Endothelial cell (in vitro differentiated cells): ENCODE measurements at regions not wholly inside any gene's neighbourhood (a gene's known extent, or its start where the extent isn't known, plus 50 kb on each side); places are given as distances from the start of the nearest gene placed in this dataset.

ENCODE experiments used
- DNase-seq: peaks from one replicate; pipeline ENCODE4 v3.0.0; 2021; ENCODE audit warnings: low spot score
- H3K27ac Mint-ChIP-seq: one replicate; pipeline ENCODE4 v1.8.0; 2021; ENCODE audit warnings: mixed read lengths, inconsistent platforms; ENCODE audit not compliant: unreplicated experiment
- H3K27me3 Mint-ChIP-seq: one replicate; pipeline ENCODE4 v1.8.0; 2021; ENCODE audit warnings: mild to moderate bottlenecking, moderate library complexity, mixed read lengths, inconsistent platforms; ENCODE audit not compliant: unreplicated experiment
- H3K36me3 Mint-ChIP-seq: one replicate; pipeline ENCODE4 v1.8.0; 2021; ENCODE audit warnings: mild to moderate bottlenecking, low read depth, mixed read lengths, inconsistent platforms; ENCODE audit not compliant: unreplicated experiment
- H3K4me1 Mint-ChIP-seq: one replicate; pipeline ENCODE4 v1.8.0; 2021; ENCODE audit warnings: mild to moderate bottlenecking, mixed read lengths, inconsistent platforms; ENCODE audit not compliant: unreplicated experiment
- H3K4me3 Mint-ChIP-seq: one replicate; pipeline ENCODE4 v1.8.0; 2021; ENCODE audit warnings: mild to moderate bottlenecking, mixed read lengths, inconsistent platforms; ENCODE audit not compliant: unreplicated experiment
- H3K9me3 Mint-ChIP-seq: one replicate; pipeline ENCODE4 v1.8.0; 2021; ENCODE audit warnings: mixed read lengths, inconsistent platforms; ENCODE audit not compliant: unreplicated experiment
- TF ChIP-seq, protein P1 (sequence below): fragments of 200-600 bp; sonication (generic); IDR thresholded peaks from one replicate; pipeline ENCODE4 v1.5.0; 2021; ENCODE audit warnings: antibody characterized with exemption; ENCODE audit not compliant: unreplicated experiment

DNA sequence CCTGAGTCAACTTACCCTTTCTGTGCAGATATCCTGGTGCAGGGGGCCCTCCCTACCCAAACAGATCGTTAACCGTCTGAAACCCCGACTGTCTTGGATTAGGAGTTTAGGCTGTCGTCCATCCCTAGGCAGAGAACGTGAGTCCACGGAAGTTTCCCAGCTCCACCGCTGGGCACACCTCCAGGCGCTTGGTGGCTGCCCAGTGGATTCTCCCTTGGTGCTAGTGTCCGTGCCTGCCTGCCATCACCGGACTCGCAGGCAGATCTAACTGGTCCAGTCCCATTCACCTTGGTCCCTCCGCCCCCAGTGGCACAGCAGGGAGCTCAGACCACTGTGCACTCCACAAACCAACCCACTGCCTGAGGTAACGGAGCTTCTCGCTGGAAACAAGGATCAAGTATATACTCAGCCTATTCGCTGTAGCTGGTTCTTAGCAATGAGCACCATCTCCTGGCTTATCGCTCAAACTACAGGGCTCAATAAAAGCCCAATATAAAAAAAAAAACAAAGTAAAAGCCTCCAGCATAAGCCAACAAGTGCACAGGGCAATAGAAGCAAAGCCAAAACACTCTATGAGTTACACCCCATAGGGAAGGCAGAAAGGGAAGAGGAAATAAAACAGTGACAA lies 79.5 kb upstream of the USP9Y start:
- peak; percentile 3 for DNase-seq
- TF ChIP-seq, protein P1, sequence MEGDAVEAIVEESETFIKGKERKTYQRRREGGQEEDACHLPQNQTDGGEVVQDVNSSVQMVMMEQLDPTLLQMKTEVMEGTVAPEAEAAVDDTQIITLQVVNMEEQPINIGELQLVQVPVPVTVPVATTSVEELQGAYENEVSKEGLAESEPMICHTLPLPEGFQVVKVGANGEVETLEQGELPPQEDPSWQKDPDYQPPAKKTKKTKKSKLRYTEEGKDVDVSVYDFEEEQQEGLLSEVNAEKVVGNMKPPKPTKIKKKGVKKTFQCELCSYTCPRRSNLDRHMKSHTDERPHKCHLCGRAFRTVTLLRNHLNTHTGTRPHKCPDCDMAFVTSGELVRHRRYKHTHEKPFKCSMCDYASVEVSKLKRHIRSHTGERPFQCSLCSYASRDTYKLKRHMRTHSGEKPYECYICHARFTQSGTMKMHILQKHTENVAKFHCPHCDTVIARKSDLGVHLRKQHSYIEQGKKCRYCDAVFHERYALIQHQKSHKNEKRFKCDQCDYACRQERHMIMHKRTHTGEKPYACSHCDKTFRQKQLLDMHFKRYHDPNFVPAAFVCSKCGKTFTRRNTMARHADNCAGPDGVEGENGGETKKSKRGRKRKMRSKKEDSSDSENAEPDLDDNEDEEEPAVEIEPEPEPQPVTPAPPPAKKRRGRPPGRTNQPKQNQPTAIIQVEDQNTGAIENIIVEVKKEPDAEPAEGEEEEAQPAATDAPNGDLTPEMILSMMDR = no peak

DNA sequence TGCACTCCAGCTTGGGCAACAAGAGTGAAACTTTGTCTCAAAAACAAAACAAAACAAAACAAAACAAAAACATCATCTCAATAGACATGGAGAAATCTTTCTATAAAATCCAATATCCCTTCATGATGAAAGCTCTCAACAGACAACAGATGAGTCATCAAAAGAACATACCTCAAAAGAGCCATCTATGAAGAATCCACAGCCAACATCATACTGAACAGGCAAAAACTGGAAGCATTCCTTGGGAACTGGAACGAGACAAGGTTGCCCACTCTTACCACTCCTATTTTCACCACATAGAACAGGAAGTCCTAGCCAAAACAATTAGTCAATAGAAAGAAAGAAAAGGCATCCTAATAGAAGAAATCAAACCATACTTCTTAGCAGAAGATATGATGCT lies 77.8 kb upstream of the USP9Y start:
- H3K36me3 Mint-ChIP-seq = no peaks in the 10 kb centered on the region
- H3K9me3 Mint-ChIP-seq = no peaks in the 10 kb centered on the region

More for the DNA sequence above, 79.5 kb upstream of the USP9Y start:
- H3K9me3 Mint-ChIP-seq = no peaks in the 10 kb centered on the region
- no peak overlapping the region for H3K27ac Mint-ChIP-seq
- peaks cover 3% of the 10 kb centered on the region for H3K27me3 Mint-ChIP-seq
- H3K36me3 Mint-ChIP-seq = no peaks in the 10 kb centered on the region
- no peak overlapping the region for H3K4me3 Mint-ChIP-seq
- H3K4me1 Mint-ChIP-seq = peaks cover 4% of the 10 kb centered on the region

DNA sequence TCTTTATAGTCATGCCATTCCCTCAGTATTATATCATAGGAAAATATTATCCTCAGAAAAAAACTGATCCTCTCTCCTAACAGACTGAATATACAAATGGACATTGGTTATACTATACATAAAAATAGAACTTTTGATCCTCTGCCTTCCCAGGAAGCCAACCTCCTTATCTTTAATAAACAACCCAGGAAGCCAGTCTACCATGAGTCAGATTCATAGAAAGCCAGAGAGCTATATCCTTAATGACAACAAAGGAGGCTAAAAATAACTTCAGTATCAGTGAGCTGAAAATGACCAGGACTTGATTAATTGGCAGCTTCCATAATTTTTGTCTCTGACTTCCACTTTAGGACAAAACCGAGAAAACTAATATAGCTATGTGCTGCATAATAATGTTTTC lies 58.0 kb upstream of the USP9Y start:
- no peak for DNase-seq
- Mint-ChIP-seq H3K27me3 (no peaks in the 10 kb centered on the region), H3K4me3 (no peak overlapping the region), H3K27ac (no peak overlapping the region), H3K36me3 (no peaks in the 10 kb centered on the region), H3K4me1 (peaks cover 20% of the 10 kb centered on the region), H3K9me3 (no peaks in the 10 kb centered on the region)
- TF ChIP-seq, protein P1 = no peak

More for the DNA sequence above, 77.8 kb upstream of the USP9Y start:
- TF ChIP-seq, protein P1 = no peak
- no peak for DNase-seq
- Mint-ChIP-seq H3K4me3 (no peak overlapping the region), H3K27ac (no peak overlapping the region), H3K27me3 (peaks cover 3% of the 10 kb centered on the region), H3K4me1 (peaks cover 4% of the 10 kb centered on the region)

DNA sequence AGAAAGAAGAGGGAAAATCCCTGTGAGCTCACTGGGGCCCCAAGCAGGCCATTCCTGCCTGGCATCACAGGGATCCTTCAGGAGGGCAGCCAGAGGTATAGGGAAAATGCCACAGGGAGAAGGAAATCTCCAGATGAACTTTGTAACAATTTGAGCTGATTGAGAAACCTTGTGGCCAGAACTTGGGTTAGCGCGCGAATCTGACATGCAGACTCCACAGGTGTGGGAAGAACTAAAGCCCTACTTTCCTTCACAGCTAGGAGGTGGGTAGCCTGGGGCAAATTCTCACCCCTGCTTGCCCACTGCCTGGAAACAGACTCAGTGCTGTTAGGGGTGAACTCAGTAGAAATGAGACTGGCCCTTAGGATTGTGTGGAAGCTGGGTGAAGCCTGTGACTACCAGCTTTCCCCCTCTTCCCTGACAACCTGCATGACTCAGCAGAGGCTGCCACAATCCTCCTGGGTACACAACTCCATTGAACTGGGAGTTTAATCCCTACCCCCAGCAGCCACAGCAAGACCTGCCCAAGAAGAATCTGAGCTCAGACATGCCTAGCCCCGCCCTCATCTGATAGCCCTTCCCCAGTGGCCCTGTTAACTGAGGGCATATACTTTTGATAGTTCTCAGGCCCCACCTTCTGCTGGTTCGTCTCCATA lies 57.2 kb upstream of the USP9Y start:
- no peaks in the 10 kb centered on the region for H3K9me3 Mint-ChIP-seq
- DNase-seq = no peak
- H3K36me3 Mint-ChIP-seq = no peaks in the 10 kb centered on the region
- H3K4me1 Mint-ChIP-seq = peaks cover 20% of the 10 kb centered on the region
- TF ChIP-seq, protein P1 = no peak
- no peak overlapping the region for H3K4me3 Mint-ChIP-seq
- no peaks in the 10 kb centered on the region for H3K27me3 Mint-ChIP-seq
- peak overlapping the region; percentile 84 for H3K27ac Mint-ChIP-seq

DNA sequence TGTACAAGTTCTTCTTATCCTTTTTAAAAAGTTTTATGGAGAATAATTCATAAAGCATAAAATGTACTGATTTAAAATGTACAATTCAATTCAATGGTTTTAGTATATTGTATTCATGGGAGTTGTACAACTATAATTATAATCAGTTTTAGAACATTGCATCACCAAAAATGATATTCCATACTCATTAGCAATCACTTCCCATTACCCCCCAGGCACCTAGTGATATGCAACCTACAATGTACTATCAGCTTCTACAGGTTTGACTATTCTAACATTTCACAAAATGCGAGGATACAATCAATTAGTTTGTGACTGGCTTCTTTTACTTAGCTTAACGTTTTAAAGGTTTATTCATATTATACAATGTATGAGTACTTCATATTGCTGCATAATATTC lies 49.9 kb upstream of the USP9Y start:
- H3K4me3 Mint-ChIP-seq = no peak overlapping the region
- no peaks in the 10 kb centered on the region for H3K36me3 Mint-ChIP-seq
- no peak for DNase-seq
- no peaks in the 10 kb centered on the region for H3K4me1 Mint-ChIP-seq
- H3K9me3 Mint-ChIP-seq = no peaks in the 10 kb centered on the region
- no peak overlapping the region for H3K27ac Mint-ChIP-seq
- H3K27me3 Mint-ChIP-seq = no peaks in the 10 kb centered on the region
- TF ChIP-seq, protein P1 = no peak
